ENCODE measurements at regions not wholly inside any gene's neighbourhood (a gene's known extent, or its start where the extent isn't known, plus 50 kb on each side); places are given as distances from the start of the nearest gene placed in this dataset.

GRCh38 chr1:177392336-177392735 lies 221.6 kb downstream of the BRINP2 start:
- Mint-ChIP-seq H3K4me1 (no peaks in the 10 kb centered on the region), H3K36me3 (ENCODE audit: low read depth) (no peaks in the 10 kb centered on the region), H3K27me3 (ENCODE audit: low read depth) (no peaks in the 10 kb centered on the region), H3K27ac (ENCODE audit: unreplicated experiment) (no peak overlapping the region), H3K4me3 (no peak overlapping the region), H3K9me3 (peaks cover 5% of the 10 kb centered on the region)
- TF ChIP-seq, protein P1, sequence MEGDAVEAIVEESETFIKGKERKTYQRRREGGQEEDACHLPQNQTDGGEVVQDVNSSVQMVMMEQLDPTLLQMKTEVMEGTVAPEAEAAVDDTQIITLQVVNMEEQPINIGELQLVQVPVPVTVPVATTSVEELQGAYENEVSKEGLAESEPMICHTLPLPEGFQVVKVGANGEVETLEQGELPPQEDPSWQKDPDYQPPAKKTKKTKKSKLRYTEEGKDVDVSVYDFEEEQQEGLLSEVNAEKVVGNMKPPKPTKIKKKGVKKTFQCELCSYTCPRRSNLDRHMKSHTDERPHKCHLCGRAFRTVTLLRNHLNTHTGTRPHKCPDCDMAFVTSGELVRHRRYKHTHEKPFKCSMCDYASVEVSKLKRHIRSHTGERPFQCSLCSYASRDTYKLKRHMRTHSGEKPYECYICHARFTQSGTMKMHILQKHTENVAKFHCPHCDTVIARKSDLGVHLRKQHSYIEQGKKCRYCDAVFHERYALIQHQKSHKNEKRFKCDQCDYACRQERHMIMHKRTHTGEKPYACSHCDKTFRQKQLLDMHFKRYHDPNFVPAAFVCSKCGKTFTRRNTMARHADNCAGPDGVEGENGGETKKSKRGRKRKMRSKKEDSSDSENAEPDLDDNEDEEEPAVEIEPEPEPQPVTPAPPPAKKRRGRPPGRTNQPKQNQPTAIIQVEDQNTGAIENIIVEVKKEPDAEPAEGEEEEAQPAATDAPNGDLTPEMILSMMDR (conservative IDR thresholded peaks at IDR 0.05): no peak
- no peak for DNase-seq (ENCODE audit: low read depth, low spot score)

DNA sequence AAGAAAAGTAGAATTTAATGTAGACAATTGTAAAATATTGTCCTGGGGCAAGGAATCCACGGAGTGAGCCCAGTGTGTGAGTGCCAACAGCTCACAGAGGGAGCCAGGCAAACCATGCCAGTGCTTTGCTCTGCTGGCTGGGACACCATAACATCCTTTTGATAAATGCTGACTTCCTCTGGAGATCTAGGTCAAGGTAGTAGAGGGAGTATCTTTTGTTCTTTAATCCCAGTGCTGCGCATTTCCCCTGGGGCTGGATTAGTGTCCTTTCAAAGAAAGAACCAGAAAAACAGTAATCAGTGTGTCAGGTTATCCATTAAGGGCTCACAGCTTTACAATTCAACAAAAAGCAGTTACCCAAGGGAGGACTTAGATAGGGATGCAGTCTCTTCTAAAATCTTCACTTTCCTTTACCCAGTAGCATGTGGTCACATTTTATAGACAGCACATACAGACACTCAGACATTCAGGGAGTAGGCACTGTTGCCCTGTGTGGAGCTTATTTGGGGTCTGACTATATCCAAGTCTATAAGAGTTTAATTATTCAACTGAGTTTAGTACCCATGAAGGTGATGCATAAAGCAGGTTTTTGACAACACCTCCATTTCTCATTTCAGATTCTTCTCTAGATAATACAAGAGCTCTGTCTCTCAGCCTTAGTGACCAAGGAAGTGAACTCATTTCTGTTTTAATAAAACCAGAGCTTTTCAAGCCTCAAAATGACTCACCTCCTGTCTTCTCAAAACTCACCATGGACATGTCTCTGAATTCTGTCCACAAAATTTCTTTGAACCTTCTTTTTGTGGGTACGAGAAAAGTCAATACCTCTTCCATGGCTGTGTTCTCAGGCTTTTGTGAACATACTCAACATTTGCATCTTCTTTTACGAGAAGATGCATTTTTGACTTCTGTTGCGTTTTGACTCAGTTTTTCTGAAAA lies 215.3 kb downstream of the BRINP2 start:
- H3K27ac Mint-ChIP-seq (ENCODE audit: unreplicated experiment): no peak overlapping the region
- no peaks in the 10 kb centered on the region for H3K27me3 Mint-ChIP-seq (ENCODE audit: low read depth)
- no peak overlapping the region for H3K4me3 Mint-ChIP-seq
- H3K9me3 Mint-ChIP-seq: peaks cover 17% of the 10 kb centered on the region
- no peak for DNase-seq (ENCODE audit: low read depth, low spot score)
- TF ChIP-seq, protein P1 (conservative IDR thresholded peaks at IDR 0.05): no peak
- H3K4me1 Mint-ChIP-seq: peaks cover 6% of the 10 kb centered on the region
- peaks cover 10% of the 10 kb centered on the region for H3K36me3 Mint-ChIP-seq (ENCODE audit: low read depth)

GRCh38 chr1:177384461-177384860 lies 213.7 kb downstream of the BRINP2 start:
- Mint-ChIP-seq H3K4me1 (peaks cover 6% of the 10 kb centered on the region), H3K27ac (ENCODE audit: unreplicated experiment) (no peak overlapping the region), H3K9me3 (peaks cover 22% of the 10 kb centered on the region), H3K27me3 (ENCODE audit: low read depth) (no peaks in the 10 kb centered on the region), H3K36me3 (ENCODE audit: low read depth) (peaks cover 13% of the 10 kb centered on the region), H3K4me3 (no peak overlapping the region)
- DNase-seq (ENCODE audit: low read depth, low spot score): no peak
- TF ChIP-seq, protein P1 (conservative IDR thresholded peaks at IDR 0.05): no peak

DNA sequence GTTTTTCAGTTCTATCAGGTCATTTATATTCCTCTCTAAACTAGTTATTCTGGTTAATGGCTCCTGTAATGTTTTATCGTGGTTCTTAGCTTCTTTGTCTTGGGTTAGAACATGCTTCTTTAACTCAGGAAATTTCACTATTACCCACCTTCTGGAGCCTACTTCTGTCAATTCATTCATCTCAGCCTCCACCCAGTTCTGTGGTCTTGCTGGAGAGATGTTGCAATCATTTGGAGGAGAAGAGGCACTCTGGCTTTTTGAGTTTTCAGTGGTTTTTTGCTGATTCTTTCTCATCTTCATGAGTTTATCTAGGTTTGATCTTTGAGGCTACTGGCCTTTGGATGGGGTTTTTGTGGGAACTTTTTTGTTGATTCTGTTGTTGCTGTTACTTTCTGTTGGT lies 213.0 kb downstream of the BRINP2 start:
- no peak overlapping the region for H3K4me3 Mint-ChIP-seq
- H3K36me3 Mint-ChIP-seq (ENCODE audit: low read depth): peaks cover 13% of the 10 kb centered on the region
- H3K9me3 Mint-ChIP-seq: peaks cover 21% of the 10 kb centered on the region
- TF ChIP-seq, protein P1 (conservative IDR thresholded peaks at IDR 0.05): no peak
- no peak for DNase-seq (ENCODE audit: low read depth, low spot score)
- H3K27ac Mint-ChIP-seq (ENCODE audit: unreplicated experiment): no peak overlapping the region
- no peaks in the 10 kb centered on the region for H3K27me3 Mint-ChIP-seq (ENCODE audit: low read depth)
- H3K4me1 Mint-ChIP-seq: peaks cover 6% of the 10 kb centered on the region

DNA sequence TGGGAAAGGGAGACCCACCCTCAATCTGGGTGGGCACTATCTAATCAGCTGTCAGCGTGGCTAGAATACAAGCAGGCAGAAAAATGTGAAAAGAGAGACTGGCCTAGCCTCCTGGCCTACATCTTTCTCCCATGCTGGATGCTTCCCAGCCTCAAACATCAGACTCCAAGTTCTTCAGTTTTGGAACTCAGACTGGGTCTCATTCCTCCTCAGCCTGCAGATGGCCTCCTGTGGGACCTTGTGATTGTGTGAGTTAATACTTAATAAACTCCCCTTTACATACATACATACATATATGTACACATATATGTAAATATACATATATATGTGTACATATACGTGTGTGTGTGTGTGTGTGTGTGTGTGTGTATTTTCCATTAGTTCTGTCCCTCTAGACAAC lies 207.1 kb downstream of the BRINP2 start:
- H3K9me3 Mint-ChIP-seq: peaks cover 17% of the 10 kb centered on the region
- H3K4me3 Mint-ChIP-seq: no peak overlapping the region
- DNase-seq (ENCODE audit: low read depth, low spot score): no peak
- no peak overlapping the region for H3K27ac Mint-ChIP-seq (ENCODE audit: unreplicated experiment)
- TF ChIP-seq, protein P1 (conservative IDR thresholded peaks at IDR 0.05): no peak
- H3K27me3 Mint-ChIP-seq (ENCODE audit: low read depth): no peaks in the 10 kb centered on the region
- H3K4me1 Mint-ChIP-seq: no peaks in the 10 kb centered on the region
- peaks cover 16% of the 10 kb centered on the region for H3K36me3 Mint-ChIP-seq (ENCODE audit: low read depth)
